Pancreas (tissue), 10 donors: ENCODE measurements at regions not wholly inside any gene's neighbourhood (a gene's known extent, or its start where the extent isn't known, plus 50 kb on each side); places are given as distances from the start of the nearest gene placed in this dataset.

ENCODE experiments used
- ATAC-seq, 4 donors: fragments of 200-7000 bp; cut with Tn5 transposase; one replicate each; pipeline versions ENCODE4 v1.8.0 to v1.9.1; 2020; ENCODE audit warnings: mild to moderate bottlenecking in 4 of 4, moderate library complexity in 4 of 4
- DNase-seq, 6 donors: peaks; one replicate each; pipeline ENCODE4 v3.0.0-alpha.2; 2020
- FAIRE-seq: peaks from 2 replicates; lab custom pipeline; 2012; peaks lifted over from hg19 to GRCh38; lab: Jason Lieb, UNC
- H3K27ac ChIP-seq, 4 donors: fragments of 200-600 bp; sonication (generic); 1 replicate in 3 of 4; 2 replicates in 1 of 4; pipeline versions ENCODE4 v1.5.0 to v1.8.0; 2020
- H3K27me3 ChIP-seq, 4 donors: fragments of 200-600 bp; one replicate each; pipeline ENCODE4 v1.8.0; 2021
- H3K36me3 ChIP-seq, 3 donors: fragments of 200-600 bp; sonication (generic) in 1 of 3; one replicate each; pipeline versions ENCODE4 v1.5.0 to v1.8.0; 2020 to 2021
- H3K4me1 ChIP-seq, 3 donors: fragments of 200-600 bp; one replicate each; pipeline ENCODE4 v1.8.0; 2021
- H3K4me3 ChIP-seq, 4 donors: fragments of 200-600 bp; sonication (generic) in 2 of 4; one replicate each; pipeline versions ENCODE4 v1.5.0 to v1.8.0; 2020 to 2021
- H3K9me3 ChIP-seq, 4 donors: fragments of 200-600 bp; one replicate each; pipeline ENCODE4 v1.8.0; 2021
- WGBS, 2 donors: extraction: QIAGEN DNeasy Blood & Tissue Kit; methylation state at CpG; one replicate each; pipeline ENCODE4 v1.1.7; 2013; 5-methylcytosine and 5-hydroxymethylcytosine counted together
- intact Hi-C, 3 donors: fragments of 100-400 bp; cut with DNase I; formaldehyde crosslinking; loops; one replicate each; pipeline versions ENCODE4 v1.11.1 to v1.14.2; 2022
- TF ChIP-seq, protein P1 (sequence below), 4 donors: fragments of 200-600 bp; sonication (generic) in 3 of 4; IDR thresholded peaks; one replicate each; pipeline versions ENCODE4 v1.5.0 to v1.8.0; 2021; ENCODE audit warnings: antibody characterized with exemption in 4 of 4
- donor health status: healthy with polysubstance abuse.
- donor health status: DM: no; HTN: no; CAD: no; lungs with moderate emphysema.
- donor health status: DM: no; HTN: no; CAD: no.
- donor health status: control.
- donor health status: control.
- donor health status: Bipolar disorder and iron deficiency.
- donor health status: DM: yes; HTN: yes; CAD: no.
- donor health status: DM: no; HTN: no; CAD: no.
- donor health status: DM: no; HTN: no; CAD: no.
- donor health status: DM: yes; HTN: yes; CAD: no.

DNA sequence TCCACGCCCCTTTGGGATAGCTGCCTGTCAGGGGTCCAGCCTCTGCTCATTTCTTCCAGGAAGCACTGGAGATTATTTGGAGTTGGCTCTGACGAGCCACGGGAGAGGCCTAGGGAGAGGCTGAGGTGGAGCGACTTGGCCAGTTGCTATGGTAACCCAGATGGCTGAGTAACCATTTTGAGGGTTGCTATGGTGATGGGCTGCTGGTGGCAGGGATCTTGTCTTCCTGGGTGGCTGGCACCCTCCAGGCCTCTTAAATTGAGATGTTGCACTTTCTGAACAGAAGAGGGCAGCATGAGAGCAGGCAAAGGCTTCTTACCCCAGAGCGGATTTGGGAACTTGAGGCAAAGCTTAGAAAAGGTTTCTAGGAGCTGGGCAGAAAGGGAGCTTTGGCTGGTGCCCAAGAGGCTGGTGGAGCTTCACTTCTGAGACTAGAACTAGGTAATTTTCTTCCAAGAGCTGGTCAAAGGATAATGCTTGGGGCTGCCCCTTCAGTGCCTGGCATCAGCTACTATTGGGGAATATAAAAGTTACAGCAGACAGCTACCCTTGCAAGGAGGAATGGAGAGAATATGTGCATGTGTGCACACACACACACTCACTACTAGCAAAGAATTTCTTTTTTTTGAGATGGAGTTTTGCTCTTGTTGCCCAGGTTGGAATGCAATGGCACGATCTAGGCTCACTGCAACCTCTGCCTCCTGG lies 72.5 kb downstream of the NDUFS5 start:
- FAIRE-seq (no peak), ATAC-seq (peak; percentile 71 to 87 (median 87)), DNase-seq (peak; percentile 50 to 74 (median 63))
- Histone ChIP-seq H3K4me1 (no peaks in the 10 kb centered on the region), H3K27me3 (no peaks in the 10 kb centered on the region), H3K4me3 (no peak overlapping the region), H3K9me3 (no peaks in the 10 kb centered on the region), H3K36me3 (no peaks in the 10 kb centered on the region), H3K27ac (no peak overlapping the region)
- intact Hi-C loops: loop anchor here in 2 of 3 donors (5.0 to 10.0 kb wide), 2 partner anchors 159 to 436 kb away; no protein-coding TSS in a partner anchor
- TF ChIP-seq, protein P1, sequence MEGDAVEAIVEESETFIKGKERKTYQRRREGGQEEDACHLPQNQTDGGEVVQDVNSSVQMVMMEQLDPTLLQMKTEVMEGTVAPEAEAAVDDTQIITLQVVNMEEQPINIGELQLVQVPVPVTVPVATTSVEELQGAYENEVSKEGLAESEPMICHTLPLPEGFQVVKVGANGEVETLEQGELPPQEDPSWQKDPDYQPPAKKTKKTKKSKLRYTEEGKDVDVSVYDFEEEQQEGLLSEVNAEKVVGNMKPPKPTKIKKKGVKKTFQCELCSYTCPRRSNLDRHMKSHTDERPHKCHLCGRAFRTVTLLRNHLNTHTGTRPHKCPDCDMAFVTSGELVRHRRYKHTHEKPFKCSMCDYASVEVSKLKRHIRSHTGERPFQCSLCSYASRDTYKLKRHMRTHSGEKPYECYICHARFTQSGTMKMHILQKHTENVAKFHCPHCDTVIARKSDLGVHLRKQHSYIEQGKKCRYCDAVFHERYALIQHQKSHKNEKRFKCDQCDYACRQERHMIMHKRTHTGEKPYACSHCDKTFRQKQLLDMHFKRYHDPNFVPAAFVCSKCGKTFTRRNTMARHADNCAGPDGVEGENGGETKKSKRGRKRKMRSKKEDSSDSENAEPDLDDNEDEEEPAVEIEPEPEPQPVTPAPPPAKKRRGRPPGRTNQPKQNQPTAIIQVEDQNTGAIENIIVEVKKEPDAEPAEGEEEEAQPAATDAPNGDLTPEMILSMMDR (IDR thresholded peaks at IDR 0.05): peak; percentile 8 to 56 (median 52)
- 16 to 24% methylated on average over 6 of the region's 6 CpGs for WGBS, 2 donors

DNA sequence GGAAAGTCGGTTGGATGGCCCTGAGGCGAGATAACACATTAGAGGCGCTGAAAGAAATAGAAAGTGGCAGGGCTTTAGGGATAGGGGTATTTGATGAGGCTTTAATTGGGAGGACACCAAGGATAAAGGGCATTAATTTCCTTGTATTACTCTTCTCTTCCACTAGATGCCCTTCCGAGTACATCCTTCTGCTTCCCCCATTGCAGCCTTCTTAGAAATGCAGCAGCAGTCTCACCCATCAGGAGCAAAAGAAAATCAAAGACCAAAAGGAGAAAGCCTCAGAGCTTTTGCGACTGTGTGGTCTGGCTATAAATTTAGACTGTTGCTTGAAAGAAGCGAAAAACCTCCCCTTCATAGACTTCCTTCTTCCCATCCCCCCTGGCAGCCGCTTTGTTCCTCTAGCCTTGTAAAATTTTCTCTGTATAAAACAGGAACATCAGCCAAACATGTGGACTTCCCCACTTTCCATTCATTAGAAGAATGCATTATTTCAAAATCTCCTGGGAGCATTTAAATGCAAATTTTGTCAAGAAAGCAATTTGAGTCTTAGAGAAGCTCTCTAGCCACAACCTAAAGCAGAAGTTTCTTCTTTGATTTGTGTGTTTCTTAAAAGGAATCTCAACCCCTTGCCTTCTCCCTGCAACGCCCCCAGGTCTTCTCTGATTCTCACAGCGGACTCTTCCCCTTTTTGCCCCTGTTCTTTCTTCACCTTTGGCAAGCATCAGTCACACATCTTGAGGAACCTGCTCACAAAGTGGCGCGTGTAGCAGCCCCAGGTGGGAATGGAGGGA lies 76.6 kb downstream of the NDUFS5 start:
- intact Hi-C loops: loop anchor here in 2 of 3 donors (5.0 to 10.0 kb wide), 3 partner anchors 85 to 272 kb away; no protein-coding TSS in a partner anchor
- DNase-seq: peak in 2 of 6 donors; percentile 31 to 48
- peak in 3 of 4 donors; percentile 40 to 50 (median 46) for ATAC-seq
- peak; percentile 5 for FAIRE-seq
- Histone ChIP-seq H3K27me3 (no peaks in the 10 kb centered on the region), H3K36me3 (no peaks in the 10 kb centered on the region), H3K4me3 (no peak overlapping the region), H3K27ac (no peak overlapping the region), H3K9me3 (no peaks in the 10 kb centered on the region), H3K4me1 (peaks cover 6 to 14% (median 10%) of the 10 kb centered on the region in 3 donors)
- WGBS, 2 donors: 40% methylated on average over 11 of the region's 11 CpGs
- TF ChIP-seq, protein P1 (IDR thresholded peaks at IDR 0.05): peak in 3 of 4 donors; percentile 48 to 66 (median 62)

DNA sequence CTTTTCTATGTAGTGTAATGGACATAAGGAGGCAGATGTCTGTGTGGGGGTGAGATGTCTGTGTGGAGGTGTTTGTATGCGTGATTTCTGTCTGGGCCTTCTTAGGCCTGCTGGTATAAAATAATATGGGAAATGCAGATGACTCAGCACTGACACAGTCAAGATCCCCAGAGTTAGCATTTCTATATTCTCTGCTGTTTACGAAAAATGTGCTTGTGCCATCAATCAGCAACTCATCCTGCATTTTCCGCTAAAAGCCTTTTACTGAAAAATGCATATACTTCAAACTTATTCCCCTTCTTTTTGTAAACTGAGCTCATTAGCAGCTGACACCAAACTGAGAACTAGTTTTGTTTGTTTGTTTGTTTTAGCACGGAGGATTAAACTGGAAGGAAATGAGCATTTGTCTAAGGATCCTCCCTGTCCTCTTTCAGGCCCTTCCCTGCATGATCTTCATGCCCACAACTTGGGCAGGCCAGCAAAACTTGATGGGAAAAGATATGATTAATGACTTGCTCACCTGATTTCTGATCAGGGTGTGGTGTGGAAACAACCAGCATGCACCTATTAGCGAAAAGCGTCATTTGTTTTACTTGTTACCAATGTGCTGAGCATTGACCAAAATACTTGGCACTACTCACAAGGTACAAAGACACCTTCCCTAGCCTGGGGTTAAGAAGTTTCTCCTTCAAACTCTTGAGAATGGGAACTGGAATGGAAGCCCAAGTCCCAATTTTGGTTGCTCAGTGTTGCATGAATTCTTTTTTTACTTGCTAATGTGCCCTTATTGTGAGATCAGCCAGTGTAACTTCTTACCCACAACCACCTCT lies 77.4 kb downstream of the NDUFS5 start:
- Histone ChIP-seq H3K4me1 (peaks cover 6 to 21% (median 10%) of the 10 kb centered on the region in 3 donors), H3K9me3 (no peaks in the 10 kb centered on the region)
- no peak for DNase-seq

More for the DNA sequence above, 77.4 kb downstream of the NDUFS5 start:
- H3K36me3 ChIP-seq: no peaks in the 10 kb centered on the region
- intact Hi-C loops: loop anchor here in 2 of 3 donors (5.0 to 10.0 kb wide), 3 partner anchors 84 to 271 kb away; no protein-coding TSS in a partner anchor
- H3K27ac ChIP-seq: no peak overlapping the region
- FAIRE-seq (no peak), ATAC-seq (no peak)
- WGBS, 2 donors: 82 to 86% methylated on average over 6 of the region's 6 CpGs
- TF ChIP-seq, protein P1 (IDR thresholded peaks at IDR 0.05): no peak
- no peaks in the 10 kb centered on the region for H3K27me3 ChIP-seq
- H3K4me3 ChIP-seq: no peak overlapping the region
